ENCODE measurements at regions not wholly inside any gene's neighbourhood (a gene's known extent, or its start where the extent isn't known, plus 50 kb on each side); places are given as distances from the start of the nearest gene placed in this dataset.

DNA sequence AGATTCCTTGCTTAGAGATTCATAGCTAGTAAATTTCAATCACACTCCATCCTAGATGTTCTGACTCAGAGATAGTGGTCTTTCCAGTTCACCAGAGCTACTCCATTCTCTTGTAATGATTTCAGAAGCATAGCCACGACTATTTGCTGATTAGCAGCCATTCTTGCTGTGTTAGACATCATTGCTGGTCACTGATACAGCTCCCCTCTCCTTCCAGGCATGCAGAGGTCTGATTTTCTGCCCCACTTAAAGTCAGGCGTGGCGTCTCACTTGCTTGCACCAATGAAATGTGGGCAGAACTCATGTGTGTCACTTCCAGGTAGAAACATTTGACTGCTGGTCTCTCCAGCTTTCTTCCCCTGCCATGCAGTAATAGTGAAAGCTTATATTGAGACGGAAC lies 168.9 kb upstream of the JARID2 start:
- intact Hi-C loops (cut with micrococcal nuclease): no loop called here
- no peaks in the 10 kb centered on the region for H3K9me3 ChIP-seq (replicated peaks)
- no peaks in the 10 kb centered on the region for H3K27me3 ChIP-seq (ENCODE audit: low read depth)
- H3K27ac ChIP-seq (replicated peaks): no peak overlapping the region
- no peaks in the 10 kb centered on the region for H3K4me1 ChIP-seq
- no peak for DNase-seq
- TF ChIP-seq, protein P1, sequence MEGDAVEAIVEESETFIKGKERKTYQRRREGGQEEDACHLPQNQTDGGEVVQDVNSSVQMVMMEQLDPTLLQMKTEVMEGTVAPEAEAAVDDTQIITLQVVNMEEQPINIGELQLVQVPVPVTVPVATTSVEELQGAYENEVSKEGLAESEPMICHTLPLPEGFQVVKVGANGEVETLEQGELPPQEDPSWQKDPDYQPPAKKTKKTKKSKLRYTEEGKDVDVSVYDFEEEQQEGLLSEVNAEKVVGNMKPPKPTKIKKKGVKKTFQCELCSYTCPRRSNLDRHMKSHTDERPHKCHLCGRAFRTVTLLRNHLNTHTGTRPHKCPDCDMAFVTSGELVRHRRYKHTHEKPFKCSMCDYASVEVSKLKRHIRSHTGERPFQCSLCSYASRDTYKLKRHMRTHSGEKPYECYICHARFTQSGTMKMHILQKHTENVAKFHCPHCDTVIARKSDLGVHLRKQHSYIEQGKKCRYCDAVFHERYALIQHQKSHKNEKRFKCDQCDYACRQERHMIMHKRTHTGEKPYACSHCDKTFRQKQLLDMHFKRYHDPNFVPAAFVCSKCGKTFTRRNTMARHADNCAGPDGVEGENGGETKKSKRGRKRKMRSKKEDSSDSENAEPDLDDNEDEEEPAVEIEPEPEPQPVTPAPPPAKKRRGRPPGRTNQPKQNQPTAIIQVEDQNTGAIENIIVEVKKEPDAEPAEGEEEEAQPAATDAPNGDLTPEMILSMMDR (IDR thresholded peaks at IDR 0.05; ENCODE audit: borderline replicate concordance): no peak
- no peaks in the 10 kb centered on the region for H3K36me3 ChIP-seq
- H3K4me3 ChIP-seq: no peak overlapping the region

DNA sequence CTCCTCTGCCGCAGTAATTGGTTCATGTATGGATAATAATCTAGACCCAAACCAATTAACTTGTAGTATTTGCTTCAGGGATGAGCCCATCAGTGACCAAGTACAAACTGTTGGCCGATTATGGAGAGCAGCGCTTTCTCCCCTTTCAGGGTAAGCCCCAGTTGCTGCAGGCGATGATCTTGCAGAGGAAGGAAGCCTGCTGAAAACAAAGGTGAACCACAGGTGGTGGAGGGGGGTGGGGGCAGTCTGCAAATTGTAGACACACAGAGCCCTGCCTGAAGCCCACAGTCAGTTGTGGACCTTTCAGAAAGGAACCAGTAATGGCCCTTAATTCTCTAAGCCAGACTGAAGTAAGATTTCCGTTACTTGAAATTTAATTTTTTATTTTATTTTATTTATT lies 167.9 kb upstream of the JARID2 start:
- intact Hi-C loops (cut with micrococcal nuclease): no loop called here
- Histone ChIP-seq H3K27me3 (ENCODE audit: low read depth) (no peaks in the 10 kb centered on the region), H3K4me1 (no peaks in the 10 kb centered on the region), H3K4me3 (no peak overlapping the region), H3K27ac (replicated peaks) (no peak overlapping the region), H3K9me3 (replicated peaks) (no peaks in the 10 kb centered on the region), H3K36me3 (no peaks in the 10 kb centered on the region)
- TF ChIP-seq, protein P1 (IDR thresholded peaks at IDR 0.05; ENCODE audit: borderline replicate concordance): no peak
- DNase-seq: no peak

DNA sequence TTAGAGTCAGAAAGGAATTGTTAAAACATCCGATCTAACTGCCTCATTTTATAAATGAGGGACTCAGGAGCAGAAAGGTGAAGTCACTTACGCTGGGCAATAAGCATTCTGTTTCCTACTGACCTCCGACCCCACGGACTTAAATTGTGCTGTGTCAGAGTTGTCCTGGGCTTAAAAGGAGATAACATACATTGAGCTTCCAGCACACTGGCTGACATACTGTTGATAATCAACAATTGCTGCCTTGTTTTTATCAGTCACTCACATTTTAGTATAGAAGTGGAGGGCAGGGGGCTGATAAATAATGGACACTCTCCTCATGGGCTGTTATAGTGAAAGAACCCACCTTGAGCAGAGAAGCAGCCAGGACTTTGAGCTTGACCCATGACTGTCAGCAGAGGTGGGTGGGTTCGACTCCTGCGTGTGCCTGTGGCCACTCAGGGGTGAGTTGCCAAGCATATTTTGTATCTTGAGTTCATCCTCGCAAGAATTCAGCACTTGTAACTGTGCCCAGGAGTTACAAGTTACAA lies 166.5 kb upstream of the JARID2 start:
- H3K27ac ChIP-seq (replicated peaks): no peak overlapping the region
- H3K36me3 ChIP-seq: no peaks in the 10 kb centered on the region
- no peaks in the 10 kb centered on the region for H3K4me1 ChIP-seq
- intact Hi-C loops (cut with micrococcal nuclease): no loop called here
- no peaks in the 10 kb centered on the region for H3K27me3 ChIP-seq (ENCODE audit: low read depth)
- H3K9me3 ChIP-seq (replicated peaks): no peaks in the 10 kb centered on the region
- no peak overlapping the region for H3K4me3 ChIP-seq
- DNase-seq: no peak
- TF ChIP-seq, protein P1 (IDR thresholded peaks at IDR 0.05; ENCODE audit: borderline replicate concordance): no peak

DNA sequence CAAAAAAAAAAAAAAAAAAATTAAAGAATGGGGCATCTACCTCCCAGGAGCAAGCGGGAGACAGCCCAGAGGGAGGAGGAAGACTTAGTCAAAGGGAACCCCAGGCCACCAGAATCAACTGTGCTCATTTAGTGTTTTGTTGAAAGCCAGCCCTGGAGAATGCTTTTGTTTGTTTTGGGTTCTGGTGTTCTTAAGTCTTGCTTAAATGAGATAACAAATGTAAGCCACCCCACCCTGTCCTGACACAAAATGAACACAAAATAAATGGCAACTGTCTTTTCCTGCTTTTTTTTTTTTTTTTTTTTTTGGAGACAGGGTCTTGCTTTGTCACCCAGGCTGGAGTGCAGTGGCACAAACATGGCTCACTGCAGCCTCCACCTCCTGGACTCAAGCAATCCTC lies 165.0 kb upstream of the JARID2 start:
- no peak for DNase-seq
- intact Hi-C loops (cut with micrococcal nuclease): no loop called here
- TF ChIP-seq, protein P1 (IDR thresholded peaks at IDR 0.05; ENCODE audit: borderline replicate concordance): no peak

DNA sequence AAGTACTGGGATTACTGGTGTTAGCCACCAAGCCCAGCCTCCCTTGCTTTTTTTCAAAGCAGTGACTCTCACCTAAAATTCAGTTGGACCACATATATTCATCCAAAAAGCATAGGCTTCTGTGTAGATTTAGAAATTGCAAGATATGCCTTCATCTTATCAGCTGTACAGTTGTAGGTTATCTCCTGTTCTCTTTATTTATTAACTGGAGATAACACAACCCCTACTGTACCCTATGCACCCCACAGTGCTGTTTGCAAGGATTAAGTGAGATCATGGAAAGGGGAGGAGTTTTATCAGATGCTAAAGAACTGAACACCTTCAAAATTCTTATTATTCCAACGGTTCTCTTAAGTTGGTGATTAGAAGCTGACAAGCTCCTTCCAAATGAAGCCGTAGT lies 164.4 kb upstream of the JARID2 start:
- intact Hi-C loops (cut with micrococcal nuclease): no loop called here
- H3K4me3 ChIP-seq: no peak overlapping the region
- TF ChIP-seq, protein P1 (IDR thresholded peaks at IDR 0.05; ENCODE audit: borderline replicate concordance): no peak
- no peaks in the 10 kb centered on the region for H3K27me3 ChIP-seq (ENCODE audit: low read depth)
- H3K9me3 ChIP-seq (replicated peaks): no peaks in the 10 kb centered on the region
- no peaks in the 10 kb centered on the region for H3K36me3 ChIP-seq
- H3K27ac ChIP-seq (replicated peaks): no peak overlapping the region
- DNase-seq: no peak
- H3K4me1 ChIP-seq: no peaks in the 10 kb centered on the region

More for the DNA sequence above, 165.0 kb upstream of the JARID2 start:
- no peak overlapping the region for H3K27ac ChIP-seq (replicated peaks)
- no peaks in the 10 kb centered on the region for H3K9me3 ChIP-seq (replicated peaks)
- no peaks in the 10 kb centered on the region for H3K36me3 ChIP-seq
- H3K27me3 ChIP-seq (ENCODE audit: low read depth): no peaks in the 10 kb centered on the region
- no peaks in the 10 kb centered on the region for H3K4me1 ChIP-seq
- H3K4me3 ChIP-seq: no peak overlapping the region
